SJCRH30 (cell line): ENCODE measurements at regions not wholly inside any gene's neighbourhood (a gene's known extent, or its start where the extent isn't known, plus 50 kb on each side); places are given as distances from the start of the nearest gene placed in this dataset.

ENCODE experiments used
- DNase-seq, 2 experiments: peaks; one replicate each; pipeline ENCODE4 v3.0.0-alpha.2; 2015 to 2020
- H3K27ac ChIP-seq: fragments of 250-450 bp; sonication (Bioruptor Pico); 2 replicates; pipeline ENCODE4 v1.5.1; 2020; ENCODE audit warnings: mild to moderate bottlenecking, moderate library complexity
- H3K27me3 ChIP-seq: fragments of 250-450 bp; sonication (Bioruptor Pico); 2 replicates; pipeline ENCODE4 v1.5.1; 2020; ENCODE audit warnings: mild to moderate bottlenecking, moderate library complexity
- H3K36me3 ChIP-seq: fragments of 250-450 bp; sonication (Bioruptor Pico); 2 replicates; pipeline ENCODE4 v1.5.1; 2020; ENCODE audit warnings: mild to moderate bottlenecking, moderate library complexity
- H3K4me1 ChIP-seq: fragments of 250-450 bp; sonication (Bioruptor Pico); 2 replicates; pipeline ENCODE4 v1.5.1; 2020; ENCODE audit warnings: mild to moderate bottlenecking, moderate library complexity
- H3K4me3 ChIP-seq: fragments of 250-450 bp; sonication (Bioruptor Pico); 2 replicates; pipeline ENCODE4 v1.5.1; 2020; ENCODE audit warnings: mild to moderate bottlenecking, moderate library complexity
- H3K9me3 ChIP-seq: fragments of 250-450 bp; sonication (Bioruptor Pico); replicated peaks from 2 replicates; pipeline ENCODE4 v1.5.1; 2020; ENCODE audit warnings: mild to moderate bottlenecking, moderate library complexity

- H3K9me3 ChIP-seq = no peaks in the 10 kb centered on the region
- H3K4me1 ChIP-seq = no peaks in the 10 kb centered on the region
- no peak for DNase-seq
- no peaks in the 10 kb centered on the region for H3K36me3 ChIP-seq
- H3K27ac ChIP-seq = no peak overlapping the region
- H3K27me3 ChIP-seq = no peaks in the 10 kb centered on the region
- H3K4me3 ChIP-seq = no peak overlapping the region
Measured at GRCh38 chr7:124398937-124399552, 366.2 kb upstream of the TMEM229A start.

- no peaks in the 10 kb centered on the region for H3K4me1 ChIP-seq
- H3K36me3 ChIP-seq = no peaks in the 10 kb centered on the region
- H3K27me3 ChIP-seq = no peaks in the 10 kb centered on the region
- H3K27ac ChIP-seq = no peak overlapping the region
- no peak overlapping the region for H3K4me3 ChIP-seq
- no peaks in the 10 kb centered on the region for H3K9me3 ChIP-seq
- DNase-seq = no peak
Measured at GRCh38 chr7:124397134-124397533, 364.3 kb upstream of the TMEM229A start.

GRCh38 chr7:124390301-124390700 is 357.4 kb upstream of the TMEM229A start:
- no peaks in the 10 kb centered on the region for H3K27me3 ChIP-seq

GRCh38 chr7:124388751-124389150 is 355.9 kb upstream of the TMEM229A start:
- no peaks in the 10 kb centered on the region for H3K4me1 ChIP-seq
- H3K27me3 ChIP-seq = no peaks in the 10 kb centered on the region
- no peaks in the 10 kb centered on the region for H3K36me3 ChIP-seq
- no peak for DNase-seq
- no peak overlapping the region for H3K27ac ChIP-seq
- no peaks in the 10 kb centered on the region for H3K9me3 ChIP-seq
- no peak overlapping the region for H3K4me3 ChIP-seq

More at GRCh38 chr7:124390301-124390700, 357.4 kb upstream of the TMEM229A start:
- Histone ChIP-seq H3K4me1 (no peaks in the 10 kb centered on the region), H3K4me3 (no peak overlapping the region), H3K27ac (no peak overlapping the region), H3K36me3 (no peaks in the 10 kb centered on the region), H3K9me3 (no peaks in the 10 kb centered on the region)
- DNase-seq = no peak

GRCh38 chr7:124387056-124387455 is 354.2 kb upstream of the TMEM229A start:
- DNase-seq = no peak
- Histone ChIP-seq H3K4me1 (no peaks in the 10 kb centered on the region), H3K27me3 (no peaks in the 10 kb centered on the region), H3K4me3 (no peak overlapping the region), H3K9me3 (no peaks in the 10 kb centered on the region), H3K27ac (no peak overlapping the region), H3K36me3 (no peaks in the 10 kb centered on the region)

GRCh38 chr7:124379296-124379695 is 346.4 kb upstream of the TMEM229A start:
- no peaks in the 10 kb centered on the region for H3K27me3 ChIP-seq
- H3K36me3 ChIP-seq = no peaks in the 10 kb centered on the region

GRCh38 chr7:124376111-124376510 is 343.2 kb upstream of the TMEM229A start:
- Histone ChIP-seq H3K27ac (no peak overlapping the region), H3K4me1 (no peaks in the 10 kb centered on the region), H3K27me3 (no peaks in the 10 kb centered on the region; the same call in 1 of the 2 replicates), H3K36me3 (no peaks in the 10 kb centered on the region), H3K4me3 (no peak overlapping the region), H3K9me3 (no peaks in the 10 kb centered on the region; the same call in 1 of the 2 replicates)
- DNase-seq = no peak

More at GRCh38 chr7:124379296-124379695, 346.4 kb upstream of the TMEM229A start:
- no peak for DNase-seq
- Histone ChIP-seq H3K4me1 (no peaks in the 10 kb centered on the region), H3K27ac (no peak overlapping the region), H3K9me3 (no peaks in the 10 kb centered on the region), H3K4me3 (no peak overlapping the region)

GRCh38 chr7:124375391-124375790 is 342.5 kb upstream of the TMEM229A start:
- Histone ChIP-seq H3K27me3 (no peaks in the 10 kb centered on the region; the same call in 1 of the 2 replicates), H3K36me3 (no peaks in the 10 kb centered on the region), H3K27ac (no peak overlapping the region), H3K4me1 (no peaks in the 10 kb centered on the region), H3K9me3 (no peaks in the 10 kb centered on the region; the same call in 1 of the 2 replicates), H3K4me3 (no peak overlapping the region)
- no peak for DNase-seq

GRCh38 chr7:124369310-124369709 is 336.4 kb upstream of the TMEM229A start:
- Histone ChIP-seq H3K36me3 (no peaks in the 10 kb centered on the region), H3K9me3 (no peaks in the 10 kb centered on the region; the same call in 1 of the 2 replicates), H3K4me3 (no peak overlapping the region), H3K27me3 (no peaks in the 10 kb centered on the region; the same call in 1 of the 2 replicates), H3K27ac (no peak overlapping the region), H3K4me1 (no peaks in the 10 kb centered on the region)
- DNase-seq = no peak

GRCh38 chr7:124366118-124366517 is 333.3 kb upstream of the TMEM229A start:
- H3K4me3 ChIP-seq = no peak overlapping the region
- DNase-seq = no peak

GRCh38 chr7:124364283-124364682 is 331.4 kb upstream of the TMEM229A start:
- Histone ChIP-seq H3K27ac (no peak overlapping the region), H3K4me1 (no peaks in the 10 kb centered on the region), H3K9me3 (no peaks in the 10 kb centered on the region), H3K4me3 (no peak overlapping the region), H3K36me3 (no peaks in the 10 kb centered on the region), H3K27me3 (no peaks in the 10 kb centered on the region)
- DNase-seq = no peak

More at GRCh38 chr7:124366118-124366517, 333.3 kb upstream of the TMEM229A start:
- H3K27ac ChIP-seq = no peak overlapping the region
- no peaks in the 10 kb centered on the region for H3K27me3 ChIP-seq
- H3K9me3 ChIP-seq = no peaks in the 10 kb centered on the region
- H3K4me1 ChIP-seq = no peaks in the 10 kb centered on the region
- no peaks in the 10 kb centered on the region for H3K36me3 ChIP-seq

GRCh38 chr7:124354201-124354600 is 321.3 kb upstream of the TMEM229A start:
- Histone ChIP-seq H3K27ac (no peak overlapping the region), H3K4me1 (no peaks in the 10 kb centered on the region), H3K27me3 (no peaks in the 10 kb centered on the region; the same call in 1 of the 2 replicates), H3K4me3 (no peak overlapping the region), H3K36me3 (peaks cover 2% of the 10 kb centered on the region; the same call in 1 of the 2 replicates), H3K9me3 (no peaks in the 10 kb centered on the region)
- DNase-seq = no peak

GRCh38 chr7:124351950-124352349 is 319.1 kb upstream of the TMEM229A start:
- no peaks in the 10 kb centered on the region for H3K4me1 ChIP-seq
- no peak overlapping the region for H3K4me3 ChIP-seq
- H3K27ac ChIP-seq = no peak overlapping the region
- no peaks in the 10 kb centered on the region for H3K27me3 ChIP-seq
- no peak for DNase-seq
- H3K9me3 ChIP-seq = no peaks in the 10 kb centered on the region
- H3K36me3 ChIP-seq = peaks cover 2% of the 10 kb centered on the region; the same call in 1 of the 2 replicates

GRCh38 chr7:124349443-124349842 is 316.6 kb upstream of the TMEM229A start:
- Histone ChIP-seq H3K36me3 (no peaks in the 10 kb centered on the region), H3K4me3 (no peak overlapping the region), H3K9me3 (no peaks in the 10 kb centered on the region), H3K27ac (no peak overlapping the region), H3K4me1 (no peaks in the 10 kb centered on the region), H3K27me3 (no peaks in the 10 kb centered on the region)
- DNase-seq = peak; percentile 11 to 13

- H3K4me1 ChIP-seq = no peaks in the 10 kb centered on the region; the same call in 1 of the 2 replicates
- no peak overlapping the region for H3K4me3 ChIP-seq
- DNase-seq = no peak
- H3K27ac ChIP-seq = no peak overlapping the region
- H3K27me3 ChIP-seq = no peaks in the 10 kb centered on the region
- no peaks in the 10 kb centered on the region for H3K36me3 ChIP-seq
- H3K9me3 ChIP-seq = no peaks in the 10 kb centered on the region
Measured at GRCh38 chr7:124338861-124339260, 306.0 kb upstream of the TMEM229A start.
